ENCODE measurements at regions not wholly inside any gene's neighbourhood (a gene's known extent, or its start where the extent isn't known, plus 50 kb on each side); places are given as distances from the start of the nearest gene placed in this dataset.

DNA sequence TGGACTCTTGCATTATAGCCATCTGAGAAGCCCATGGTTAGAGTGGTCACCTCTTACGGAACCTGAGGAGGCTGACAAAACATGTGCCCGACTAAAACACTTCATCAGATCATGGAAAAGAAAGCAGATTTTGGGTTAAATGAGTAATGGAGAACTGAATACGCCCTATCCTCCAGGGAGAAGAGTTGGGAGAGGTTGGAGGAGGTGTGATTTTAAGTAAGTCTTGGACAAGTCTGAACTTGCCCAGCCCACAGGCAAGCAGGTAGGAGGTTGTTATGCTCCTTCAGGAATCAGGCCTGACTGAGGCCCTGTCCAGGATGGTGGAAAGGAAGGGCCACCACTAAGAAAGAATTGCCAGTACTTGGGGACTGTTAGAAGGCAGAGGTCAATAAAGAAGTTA, 255.8 kb downstream of the TGFB2 start:
- H3K27me3 ChIP-seq (ENCODE audit: control insufficient read depth in 2 of 2, insufficient read depth in 2 of 2, low read length in 2 of 2): no peaks in the 10 kb centered on the region
- no peaks in the 10 kb centered on the region for H3K79me2 ChIP-seq (ENCODE audit: insufficient read depth, low read length)
- H3K27ac ChIP-seq (ENCODE audit: low read depth in 1 of 2, low read length in 2 of 2): no peak overlapping the region
- H2AFZ ChIP-seq (ENCODE audit: insufficient read depth, low read depth, low read length, poor library complexity, severe bottlenecking): no peak overlapping the region
- H3K27me3 Mint-ChIP-seq (ENCODE audit: low read depth in 3 of 3): peaks cover 0 to 2% (median 0%) of the 10 kb centered on the region in 3 donors
- intact Hi-C loops (cut with micrococcal nuclease): no loop called here
- no peaks in the 10 kb centered on the region for H4K20me1 ChIP-seq (ENCODE audit: insufficient read depth, low read length)
- H3K4me3 ChIP-seq (replicated peaks in 1 of 3; ENCODE audit: low read depth in 2 of 3, low read length in 3 of 3): no peak overlapping the region
- no peaks in the 10 kb centered on the region for H3K4me1 ChIP-seq (ENCODE audit: control insufficient read depth in 1 of 2, insufficient read depth in 2 of 2, low read length in 2 of 2)
- DNase-seq: no peak
- 83% methylated on average over 3 of the region's 3 CpGs for WGBS (ENCODE audit: insufficient coverage)
- no peaks in the 10 kb centered on the region for H3K4me1 Mint-ChIP-seq
- H3K4me2 ChIP-seq (replicated peaks; ENCODE audit: extremely low read depth, low read length, poor library complexity, severe bottlenecking): no peak overlapping the region
- TF ChIP-seq, protein P1, sequence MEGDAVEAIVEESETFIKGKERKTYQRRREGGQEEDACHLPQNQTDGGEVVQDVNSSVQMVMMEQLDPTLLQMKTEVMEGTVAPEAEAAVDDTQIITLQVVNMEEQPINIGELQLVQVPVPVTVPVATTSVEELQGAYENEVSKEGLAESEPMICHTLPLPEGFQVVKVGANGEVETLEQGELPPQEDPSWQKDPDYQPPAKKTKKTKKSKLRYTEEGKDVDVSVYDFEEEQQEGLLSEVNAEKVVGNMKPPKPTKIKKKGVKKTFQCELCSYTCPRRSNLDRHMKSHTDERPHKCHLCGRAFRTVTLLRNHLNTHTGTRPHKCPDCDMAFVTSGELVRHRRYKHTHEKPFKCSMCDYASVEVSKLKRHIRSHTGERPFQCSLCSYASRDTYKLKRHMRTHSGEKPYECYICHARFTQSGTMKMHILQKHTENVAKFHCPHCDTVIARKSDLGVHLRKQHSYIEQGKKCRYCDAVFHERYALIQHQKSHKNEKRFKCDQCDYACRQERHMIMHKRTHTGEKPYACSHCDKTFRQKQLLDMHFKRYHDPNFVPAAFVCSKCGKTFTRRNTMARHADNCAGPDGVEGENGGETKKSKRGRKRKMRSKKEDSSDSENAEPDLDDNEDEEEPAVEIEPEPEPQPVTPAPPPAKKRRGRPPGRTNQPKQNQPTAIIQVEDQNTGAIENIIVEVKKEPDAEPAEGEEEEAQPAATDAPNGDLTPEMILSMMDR (IDR thresholded peaks at IDR 0.05): no peak
- no peaks in the 10 kb centered on the region for H3K36me3 Mint-ChIP-seq
- H3K27ac Mint-ChIP-seq: peak overlapping the region in 1 of 7 donors; percentile 2
- no peak overlapping the region for H3K4me3 Mint-ChIP-seq
- no peak overlapping the region for H3K9ac ChIP-seq (ENCODE audit: insufficient read depth, low read length, poor library complexity, severe bottlenecking)
- H3K9me3 Mint-ChIP-seq: peaks cover 0 to 8% (median 4%) of the 10 kb centered on the region in 7 donors
- H3K9me3 ChIP-seq (replicated peaks in 1 of 2; ENCODE audit: control insufficient read depth in 1 of 2, insufficient read depth in 1 of 2, low read length in 2 of 2): no peaks in the 10 kb centered on the region
- H3K36me3 ChIP-seq (replicated peaks in 1 of 2; ENCODE audit: control insufficient read depth in 1 of 2, insufficient read depth in 2 of 2, low read length in 2 of 2): no peaks in the 10 kb centered on the region

- Histone ChIP-seq H3K79me2 (ENCODE audit: insufficient read depth, low read length) (no peaks in the 10 kb centered on the region), H3K9me3 (replicated peaks in 1 of 2; ENCODE audit: control insufficient read depth in 1 of 2, insufficient read depth in 1 of 2, low read length in 2 of 2) (peaks cover 0 to 4% of the 10 kb centered on the region in 2 donors), H4K20me1 (ENCODE audit: insufficient read depth, low read length) (no peaks in the 10 kb centered on the region), H3K27ac (ENCODE audit: low read depth in 1 of 2, low read length in 2 of 2) (no peak overlapping the region), H2AFZ (ENCODE audit: insufficient read depth, low read depth, low read length, poor library complexity, severe bottlenecking) (no peak overlapping the region), H3K27me3 (ENCODE audit: control insufficient read depth in 2 of 2, insufficient read depth in 2 of 2, low read length in 2 of 2) (no peaks in the 10 kb centered on the region), H3K4me3 (replicated peaks in 1 of 3; ENCODE audit: low read depth in 2 of 3, low read length in 3 of 3) (no peak overlapping the region), H3K36me3 (replicated peaks in 1 of 2; ENCODE audit: control insufficient read depth in 1 of 2, insufficient read depth in 2 of 2, low read length in 2 of 2) (no peaks in the 10 kb centered on the region), H3K9ac (ENCODE audit: insufficient read depth, low read length, poor library complexity, severe bottlenecking) (no peak overlapping the region), H3K4me1 (ENCODE audit: control insufficient read depth in 1 of 2, insufficient read depth in 2 of 2, low read length in 2 of 2) (no peaks in the 10 kb centered on the region), H3K4me2 (replicated peaks; ENCODE audit: extremely low read depth, low read length, poor library complexity, severe bottlenecking) (no peak overlapping the region)
- Mint-ChIP-seq H3K36me3 (no peaks in the 10 kb centered on the region), H3K4me1 (no peaks in the 10 kb centered on the region), H3K4me3 (no peak overlapping the region), H3K27me3 (ENCODE audit: low read depth in 3 of 3) (peaks cover 0 to 3% (median 0%) of the 10 kb centered on the region in 3 donors), H3K9me3 (peaks cover 1 to 7% (median 3%) of the 10 kb centered on the region in 7 donors), H3K27ac (no peak overlapping the region)
- DNase-seq: no peak
- intact Hi-C loops (cut with micrococcal nuclease): no loop called here
- no CpG with 5 or more reads among the region's 1 CpG for WGBS (ENCODE audit: insufficient coverage)
- TF ChIP-seq, protein P1 (IDR thresholded peaks at IDR 0.05): no peak
Observed at GRCh38 chr1:218604217-218604616, 259.1 kb downstream of the TGFB2 start.
